ENCODE measurements at regions not wholly inside any gene's neighbourhood (a gene's known extent, or its start where the extent isn't known, plus 50 kb on each side); places are given as distances from the start of the nearest gene placed in this dataset.

- H3K36me3 ChIP-seq (replicated peaks in 1 of 2; ENCODE audit: control insufficient read depth in 1 of 2, insufficient read depth in 2 of 2, low read length in 2 of 2) = no peaks in the 10 kb centered on the region
- H3K79me2 ChIP-seq (ENCODE audit: insufficient read depth, low read length) = no peaks in the 10 kb centered on the region
- no TSS peak for BruUV-seq (replicated peaks)
- no peaks in the 10 kb centered on the region for H3K27me3 ChIP-seq (ENCODE audit: control insufficient read depth in 1 of 2, insufficient read depth in 2 of 2, low read length in 2 of 2)
- POLR2A ChIA-PET = no interaction called here
- TF ChIP-seq ZNF747 (CRISPR knock-in tag; IDR thresholded peaks at IDR 0.05; ENCODE audit: borderline replicate concordance) (no peak), KLF12 (CRISPR knock-in tag; IDR thresholded peaks at IDR 0.05; ENCODE audit: borderline replicate concordance) (no peak), SYNCRIP (IDR thresholded peaks at IDR 0.05; ENCODE audit: insufficient read depth, low read depth, low read length) (no peak), ZNF446 (CRISPR knock-in tag; IDR thresholded peaks at IDR 0.05) (no peak)
- no peak overlapping the region for H3K27ac ChIP-seq (ENCODE audit: extremely low read length, insufficient read depth, low read length)
- H3K4me3 ChIP-seq (replicated peaks in 1 of 3; ENCODE audit: insufficient read depth in 1 of 3, low read depth in 2 of 3, low read length in 3 of 3) = no peak overlapping the region
- H4K20me1 ChIP-seq (ENCODE audit: insufficient read depth, low read length) = no peaks in the 10 kb centered on the region
- whole genome bisulfite sequencing (ENCODE audit: low lambda C conversion rate) = 31% methylated on average over 3 of the region's 3 CpGs
- no peak overlapping the region for H2AFZ ChIP-seq (ENCODE audit: low read length)
- CTCF ChIA-PET (ENCODE audit: low intra/inter-chr PET ratio, low total read pairs) = no interaction called here
- intact Hi-C loops (cut with micrococcal nuclease; ENCODE audit: unreplicated experiment) = no loop called here
- H3K9ac ChIP-seq (ENCODE audit: insufficient read depth, low read depth, low read length) = no peak overlapping the region
- no peaks in the 10 kb centered on the region for H3K4me1 ChIP-seq (ENCODE audit: insufficient read depth, low read length)
- FAIRE-seq (no peak), ATAC-seq (no peak), DNase-seq (ENCODE audit: low spot score) (no peak)
- no peak overlapping the region for H3K4me2 ChIP-seq (ENCODE audit: low read depth, low read length)
- H3K9me3 ChIP-seq (ENCODE audit: low read length) = no peaks in the 10 kb centered on the region
- in situ Hi-C loops (cut with HindIII; ENCODE audit: extremely low pct_ligation_motif_present, low pct_unique_long_range_greater_than_20kb) = no loop called here
Measured at GRCh38 chr11:80846979-80847378, 1406.1 kb upstream of the TENM4 start.

GRCh38 chr11:80846442-80846841, 1405.6 kb upstream of the TENM4 start:
- BruUV-seq (replicated peaks) = no TSS peak
- no peak overlapping the region for H3K4me2 ChIP-seq (ENCODE audit: low read depth, low read length)
- intact Hi-C loops (cut with micrococcal nuclease; ENCODE audit: unreplicated experiment) = no loop called here

More at GRCh38 chr11:80846442-80846841, 1405.6 kb upstream of the TENM4 start:
- no peak for FAIRE-seq
- in situ Hi-C loops (cut with HindIII; ENCODE audit: extremely low pct_ligation_motif_present, low pct_unique_long_range_greater_than_20kb) = no loop called here
- no peaks in the 10 kb centered on the region for H3K4me1 ChIP-seq (ENCODE audit: insufficient read depth, low read length)
- no peak for ATAC-seq
- no peak overlapping the region for H3K27ac ChIP-seq (ENCODE audit: extremely low read length, insufficient read depth, low read length)
- no peaks in the 10 kb centered on the region for H3K79me2 ChIP-seq (ENCODE audit: insufficient read depth, low read length)
- DNase-seq (ENCODE audit: low spot score) = no peak
- CTCF ChIA-PET (ENCODE audit: low intra/inter-chr PET ratio, low total read pairs) = no interaction called here
- no peaks in the 10 kb centered on the region for H3K36me3 ChIP-seq (replicated peaks in 1 of 2; ENCODE audit: control insufficient read depth in 1 of 2, insufficient read depth in 2 of 2, low read length in 2 of 2)
- TF ChIP-seq JARID2 (CRISPR knock-in tag; IDR thresholded peaks at IDR 0.05; ENCODE audit: insufficient replicate concordance) (no peak), ZNF781 (CRISPR knock-in tag; IDR thresholded peaks at IDR 0.05; ENCODE audit: borderline replicate concordance, not compliant biosample characterization) (no peak), ZNF205 (CRISPR knock-in tag; IDR thresholded peaks at IDR 0.05) (no peak), CENPX (CRISPR knock-in tag; IDR thresholded peaks at IDR 0.05) (no peak), KLF15 (CRISPR knock-in tag; IDR thresholded peaks at IDR 0.05; ENCODE audit: borderline replicate concordance) (no peak), ZNF556 (CRISPR knock-in tag; IDR thresholded peaks at IDR 0.05; ENCODE audit: borderline replicate concordance) (no peak), SIN3A (IDR thresholded peaks at IDR 0.05; ENCODE audit: borderline replicate concordance, low read depth, low read length) (no peak)
- no peaks in the 10 kb centered on the region for H3K9me3 ChIP-seq (ENCODE audit: low read length)
- POLR2A ChIA-PET = no interaction called here
- H2AFZ ChIP-seq (ENCODE audit: low read length) = no peak overlapping the region
- H3K4me3 ChIP-seq (replicated peaks in 1 of 3; ENCODE audit: insufficient read depth in 1 of 3, low read depth in 2 of 3, low read length in 3 of 3) = no peak overlapping the region
- no peaks in the 10 kb centered on the region for H4K20me1 ChIP-seq (ENCODE audit: insufficient read depth, low read length)
- no peaks in the 10 kb centered on the region for H3K27me3 ChIP-seq (ENCODE audit: control insufficient read depth in 1 of 2, insufficient read depth in 2 of 2, low read length in 2 of 2)
- no peak overlapping the region for H3K9ac ChIP-seq (ENCODE audit: insufficient read depth, low read depth, low read length)
